AG04450 (cell line): ENCODE measurements at regions not wholly inside any gene's neighbourhood (a gene's known extent, or its start where the extent isn't known, plus 50 kb on each side); places are given as distances from the start of the nearest gene placed in this dataset.

Experiments used
- CTCF ChIA-PET: fragments of 300-600, 350-600 bp; formaldehyde crosslinking; extraction: SDS; loops from one replicate; lab custom pipeline; 2022; ENCODE audit warnings: antibody characterized with exemption, inconsistent platforms; lab: Charles Lee
- POLR2A ChIA-PET: fragments of 350-600 bp; formaldehyde crosslinking; extraction: SDS; loops from one replicate; lab custom pipeline; 2021; ENCODE audit warnings: antibody characterized with exemption, inconsistent platforms; lab: Yijun Ruan, JAX
- DNase-seq: peaks from one replicate; pipeline ENCODE4 v3.0.0-alpha.2; 2011; ENCODE audit warnings: low read depth, low spot score
- H3K27ac ChIP-seq: one replicate; pipeline ENCODE4 v1.5.1; 2012; ENCODE audit warnings: low read depth, low read length, control low read depth
- H3K27me3 ChIP-seq: one replicate; pipeline ENCODE4 v1.6.0; 2012; ENCODE audit warnings: low read length; ENCODE audit not compliant: control insufficient read depth, insufficient read depth
- H3K4me3 ChIP-seq: 2 replicates; pipeline ENCODE4 v1.5.1; 2011; ENCODE audit warnings: mild to moderate bottlenecking, low read depth, low read length, control low read depth
- H3K9me3 ChIP-seq: 2 replicates; pipeline ENCODE4 v1.5.1; 2012; ENCODE audit warnings: low read length; ENCODE audit not compliant: control insufficient read depth, insufficient read depth
- CTCF ChIP-seq: IDR thresholded peaks from 2 replicates; pipeline ENCODE4 v1.5.1; 2011; ENCODE audit warnings: low read depth, low read length, control low read depth, inconsistent platforms

GRCh38 chr1:41995441-41996130, 76.9 kb upstream of the HIVEP3 start:
- no peak for DNase-seq
- H3K27ac ChIP-seq: no peak overlapping the region
- H3K4me3 ChIP-seq: no peak overlapping the region
- TF ChIP-seq CTCF: no peak
- no peaks in the 10 kb centered on the region for H3K9me3 ChIP-seq
- POLR2A ChIA-PET: interaction anchor here (0.6 kb wide), 1 partner anchor 184 kb away, joined by 4 read pairs; no protein-coding TSS in a partner anchor
- H3K27me3 ChIP-seq: no peaks in the 10 kb centered on the region
- CTCF ChIA-PET: no interaction called here

GRCh38 chr1:41994195-41994894, 75.6 kb upstream of the HIVEP3 start:
- no peak for TF ChIP-seq CTCF
- DNase-seq: no peak
- no peaks in the 10 kb centered on the region for H3K27me3 ChIP-seq
- ChIA-PET CTCF (no interaction called here), POLR2A (no interaction called here)
- H3K4me3 ChIP-seq: no peak overlapping the region
- no peak overlapping the region for H3K27ac ChIP-seq
- H3K9me3 ChIP-seq: no peaks in the 10 kb centered on the region

GRCh38 chr1:41983451-41983850, 64.7 kb upstream of the HIVEP3 start:
- CTCF ChIA-PET: no interaction called here
- no peak for DNase-seq

GRCh38 chr1:41981796-41982195, 63.1 kb upstream of the HIVEP3 start:
- DNase-seq: no peak
- Histone ChIP-seq H3K9me3 (no peaks in the 10 kb centered on the region), H3K27ac (no peak overlapping the region), H3K4me3 (no peak overlapping the region), H3K27me3 (no peaks in the 10 kb centered on the region)
- POLR2A ChIA-PET: no interaction called here
- CTCF ChIA-PET: no interaction called here
- no peak for TF ChIP-seq CTCF

More at GRCh38 chr1:41983451-41983850, 64.7 kb upstream of the HIVEP3 start:
- H3K27ac ChIP-seq: no peak overlapping the region
- H3K9me3 ChIP-seq: no peaks in the 10 kb centered on the region
- no peak for TF ChIP-seq CTCF
- no peak overlapping the region for H3K4me3 ChIP-seq
- POLR2A ChIA-PET: no interaction called here
- no peaks in the 10 kb centered on the region for H3K27me3 ChIP-seq
